Forelimb muscle (tissue), 1 donor: ENCODE measurements at regions not wholly inside any gene's neighbourhood (a gene's known extent, or its start where the extent isn't known, plus 50 kb on each side); places are given as distances from the start of the nearest gene placed in this dataset.
A peak's percentile ranks its signal among the peaks of the same experiment; 100 is the strongest.
"Not testable (repeated sequence)": the region's sequence is repeated elsewhere in the genome, so short reads cannot be mapped to it uniquely, and the experiment has no call there.

Experiments used
- DNase-seq: peaks from one replicate; pipeline ENCODE4 v3.0.0-alpha.2; 2013; ENCODE audit warnings: low read depth

DNA sequence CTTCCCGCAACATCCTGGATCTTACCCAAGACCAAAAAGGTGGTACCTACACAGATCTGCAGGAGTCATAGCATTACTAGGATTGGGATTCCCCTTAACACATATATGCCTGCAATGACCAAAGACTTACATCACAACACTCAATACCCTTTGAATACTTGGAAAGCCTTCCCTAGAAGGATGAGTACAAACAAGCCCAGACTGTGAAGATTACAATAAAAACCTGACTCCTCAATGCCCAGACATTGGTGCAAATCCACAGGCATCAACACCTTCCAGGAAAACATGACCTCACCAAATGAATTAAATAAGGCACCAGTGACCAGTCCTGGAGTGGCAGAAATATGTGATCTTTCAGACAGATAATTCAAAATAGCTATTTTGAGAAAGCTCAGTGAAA lies 326.8 kb downstream of the TBL1XR1 start:
- DNase-seq = no peak

DNA sequence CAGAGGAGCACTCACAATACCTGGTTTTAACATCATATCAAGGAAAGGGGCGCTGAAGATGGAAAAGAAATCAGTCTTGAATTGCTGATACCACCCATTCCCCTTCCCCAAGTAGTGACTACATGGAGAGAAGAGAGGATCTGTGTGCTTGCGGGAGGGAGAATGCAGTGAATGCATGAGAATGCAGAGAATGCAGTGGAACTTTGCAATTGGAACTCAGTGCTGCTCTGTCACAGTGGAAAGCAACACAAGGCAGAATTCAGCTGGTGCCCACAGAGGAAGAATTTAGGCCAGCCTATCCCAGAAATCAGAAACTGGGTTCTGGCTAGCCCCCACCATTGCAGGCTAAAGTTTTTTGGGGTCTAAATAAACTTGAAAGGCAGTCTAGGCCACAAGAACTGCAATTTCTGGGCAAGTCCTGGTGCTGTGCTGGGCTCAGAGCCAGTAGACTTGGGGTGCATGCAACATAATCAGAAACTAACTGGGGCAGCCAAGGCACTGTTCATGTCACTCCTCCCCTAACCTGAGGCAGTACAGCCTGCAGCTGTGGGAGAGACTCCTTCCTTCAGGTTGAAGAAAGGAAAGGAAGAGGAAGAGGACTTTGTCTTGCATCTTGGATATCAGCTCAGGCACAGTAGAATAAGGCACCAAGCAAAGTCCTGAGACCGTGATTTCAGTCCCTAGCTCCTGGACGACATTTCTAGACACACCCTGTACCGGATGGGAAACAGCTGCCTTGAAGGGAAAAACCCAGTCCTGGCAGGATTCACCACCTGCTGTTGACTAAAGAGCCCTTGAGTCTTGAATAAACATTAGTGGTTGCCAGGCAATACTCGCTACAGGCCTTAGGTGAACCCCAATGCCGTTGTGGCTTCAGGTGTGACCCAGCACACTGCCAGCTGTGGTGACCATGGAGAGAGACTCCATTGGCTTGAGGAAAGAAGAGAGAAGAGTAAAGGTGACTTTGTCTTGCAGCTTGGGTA lies 329.3 kb downstream of the TBL1XR1 start:
- DNase-seq = no peak

DNA sequence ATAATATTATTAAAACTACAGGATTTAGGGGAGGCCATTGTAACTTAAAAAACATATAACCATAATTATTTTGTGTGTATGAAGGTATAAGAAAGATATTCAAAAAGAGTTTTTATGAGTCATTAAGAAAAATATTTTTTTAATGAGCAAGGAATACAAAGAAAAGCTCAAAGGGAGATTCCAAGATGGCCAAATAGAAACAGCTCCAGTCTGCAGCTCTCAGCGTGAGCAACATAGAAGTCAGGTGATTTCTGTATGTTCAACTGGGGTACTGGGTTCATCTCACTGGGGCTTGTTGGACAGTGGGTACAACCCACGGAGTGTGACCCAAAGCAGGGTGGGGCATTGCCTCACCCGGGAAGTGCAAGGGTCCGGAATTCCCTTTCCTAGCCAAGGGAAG lies 336.1 kb downstream of the TBL1XR1 start:
- DNase-seq = no peak

DNA sequence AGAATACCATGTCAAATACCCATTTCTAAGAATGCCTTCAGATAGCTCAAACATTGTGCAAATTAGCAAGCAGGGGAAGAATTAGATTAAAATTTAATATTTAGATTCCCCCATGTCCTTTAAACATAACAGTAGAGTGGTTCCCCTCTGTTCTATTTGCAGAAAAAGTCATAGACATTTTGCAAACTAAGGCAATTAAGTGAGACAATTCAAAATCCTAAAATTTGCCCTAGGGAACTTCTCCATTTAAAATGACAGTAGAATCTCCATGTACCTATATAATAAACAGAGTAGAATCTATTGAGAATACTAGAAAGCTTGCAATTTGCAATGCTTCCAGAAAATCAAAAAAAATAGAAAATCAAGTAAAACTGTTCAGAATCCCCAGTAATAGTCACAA lies 340.6 kb downstream of the TBL1XR1 start:
- DNase-seq = no peak

DNA sequence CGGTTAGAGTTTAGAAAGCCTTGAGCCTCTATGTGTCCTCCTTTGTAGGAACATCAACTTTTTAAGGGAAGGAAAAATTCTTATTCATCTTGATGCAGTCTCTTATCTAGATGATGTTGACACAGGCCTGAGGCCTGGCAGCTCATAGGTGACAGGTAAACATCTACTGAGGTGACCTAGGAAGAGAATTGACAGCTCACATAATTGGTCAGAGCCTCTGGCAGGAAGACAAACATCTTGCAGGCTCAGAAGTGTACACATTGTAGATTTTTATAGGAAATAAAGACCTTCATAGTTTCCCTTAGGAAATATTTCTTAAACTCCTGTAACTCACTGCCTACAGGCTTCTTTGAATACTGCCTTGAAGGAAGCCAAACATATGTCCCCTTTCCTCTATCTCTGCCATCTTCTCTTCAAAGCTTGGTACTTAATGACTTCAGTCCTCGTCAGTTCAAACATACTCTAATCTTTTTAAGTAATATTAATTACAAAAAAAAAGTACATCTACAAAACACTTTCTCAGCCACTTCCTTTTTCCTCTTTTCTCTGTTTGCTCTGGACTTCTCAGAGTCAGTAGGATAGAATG lies 341.3 kb downstream of the TBL1XR1 start:
- DNase-seq = no peak

DNA sequence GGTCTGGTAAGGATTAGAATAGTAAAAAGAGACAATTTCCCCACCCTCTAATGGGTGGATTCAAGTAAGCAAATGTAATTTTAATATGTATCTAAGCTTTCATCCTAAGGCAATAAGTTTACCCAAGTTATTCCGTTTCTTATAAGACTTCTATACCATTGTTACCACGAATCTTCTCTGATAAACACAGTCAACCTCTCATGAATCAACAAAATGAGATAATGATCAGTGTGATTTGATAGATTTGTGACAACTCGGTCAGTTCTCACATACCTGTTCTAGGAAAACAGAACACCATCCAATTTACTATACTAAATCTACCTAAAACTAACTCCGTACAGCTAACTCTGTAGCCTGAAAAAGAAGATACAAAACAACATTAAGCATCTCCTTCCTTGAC lies 342.1 kb downstream of the TBL1XR1 start:
- DNase-seq = no peak

DNA sequence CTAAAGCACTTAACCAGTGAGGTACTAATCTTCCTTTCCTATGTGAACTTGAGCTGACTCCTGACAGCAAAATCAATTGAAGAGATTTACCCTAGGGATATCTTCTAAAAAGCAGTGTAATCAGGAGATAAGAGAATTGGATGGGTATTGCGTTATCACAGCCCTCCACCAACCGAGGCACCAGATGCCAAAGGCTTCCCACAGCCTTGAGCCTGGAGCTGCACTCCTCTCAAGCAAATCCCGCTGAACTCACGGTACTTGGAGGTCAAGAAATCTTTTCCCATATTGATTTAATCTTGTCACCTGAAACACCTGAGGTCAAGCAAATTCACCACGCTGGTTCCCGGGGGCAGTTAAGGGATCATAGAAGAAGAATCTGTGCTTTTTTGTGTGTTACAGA lies 346.8 kb downstream of the TBL1XR1 start:
- DNase-seq = no peak

DNA sequence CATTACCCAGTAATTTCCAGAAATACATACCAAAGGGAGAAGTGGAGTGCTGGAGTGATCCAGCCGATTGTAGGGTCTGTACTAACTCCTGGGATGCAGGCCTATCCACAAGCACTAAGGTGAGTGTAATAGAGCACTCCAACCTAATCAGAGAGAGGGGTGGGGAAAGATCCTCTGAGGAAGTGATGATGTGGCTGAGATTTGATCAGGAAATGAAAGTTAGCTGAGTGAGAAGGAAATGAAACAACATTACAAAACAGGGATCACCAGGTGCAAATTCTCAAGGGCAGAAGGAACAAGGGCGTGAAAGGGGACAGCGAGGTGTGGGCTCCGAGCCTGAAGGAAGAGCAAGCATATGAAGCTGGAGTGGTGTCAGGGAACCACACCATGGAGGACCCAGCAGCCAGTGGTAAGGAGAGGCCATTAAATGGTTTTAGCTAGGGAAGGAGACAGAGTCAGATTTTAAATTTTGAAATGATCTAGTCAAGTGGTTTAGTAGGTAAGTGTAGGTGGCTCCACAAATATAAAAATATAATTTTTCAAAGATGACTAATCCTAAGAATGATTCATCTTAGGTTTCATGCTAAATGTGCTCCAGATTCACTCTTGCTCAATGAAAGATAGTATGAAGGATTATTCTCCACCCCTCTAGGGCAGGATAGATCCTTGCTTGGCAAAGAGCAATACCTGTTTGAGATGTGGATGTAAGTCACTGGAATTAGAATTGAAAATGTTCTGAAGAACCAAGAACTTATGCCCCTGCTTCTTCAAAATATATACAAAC lies 348.7 kb downstream of the TBL1XR1 start:
- DNase-seq = no peak

DNA sequence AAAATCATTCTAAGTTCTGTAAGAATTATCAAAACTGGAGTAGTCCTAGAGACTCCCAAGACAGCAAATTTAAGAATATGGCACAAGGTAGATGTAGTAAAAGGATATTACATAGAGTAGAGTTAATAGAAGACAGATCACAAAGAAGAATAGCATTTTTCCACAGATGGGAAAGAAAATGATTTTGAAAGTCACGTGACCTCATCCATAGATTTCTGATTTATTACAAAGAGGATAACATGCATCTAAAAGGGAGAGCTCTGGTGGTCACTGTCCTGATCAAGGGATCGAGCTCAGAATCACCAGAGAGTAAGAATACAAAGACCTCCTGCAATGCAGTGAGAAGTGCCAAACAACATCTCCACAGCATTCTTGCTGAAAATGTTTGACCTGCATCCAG lies 354.4 kb downstream of the TBL1XR1 start:
- DNase-seq = no peak

DNA sequence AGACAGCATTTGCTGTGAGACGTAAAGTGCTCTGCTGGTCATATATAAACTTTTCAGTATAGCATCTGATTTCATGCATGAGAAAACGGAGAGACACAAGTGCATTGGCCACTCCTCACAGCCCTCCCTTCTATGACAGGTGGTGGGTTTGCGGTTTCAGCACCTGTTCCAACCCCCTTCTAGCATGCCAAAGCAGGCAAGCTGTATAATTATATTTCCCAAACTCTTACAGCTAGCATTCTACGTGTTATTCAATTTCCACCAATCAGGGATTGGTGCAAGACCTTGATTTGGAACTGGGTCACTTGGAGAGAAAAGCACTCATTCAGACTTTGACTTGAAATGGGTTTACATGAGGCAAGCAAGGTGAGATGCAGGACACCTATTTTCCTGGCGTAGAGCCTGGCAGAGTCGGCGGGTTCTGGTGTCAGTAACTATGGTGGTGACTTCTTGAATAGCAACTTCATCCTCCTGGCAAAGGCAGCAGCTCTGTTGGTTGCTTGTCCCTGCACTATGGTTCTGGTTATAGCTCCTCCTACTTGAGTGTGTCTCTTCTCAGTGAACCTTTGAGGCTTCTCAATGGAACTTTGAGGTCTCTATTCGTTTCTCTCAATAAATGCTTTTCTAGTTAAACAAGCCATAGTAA lies 356.5 kb downstream of the TBL1XR1 start:
- no peak for DNase-seq

DNA sequence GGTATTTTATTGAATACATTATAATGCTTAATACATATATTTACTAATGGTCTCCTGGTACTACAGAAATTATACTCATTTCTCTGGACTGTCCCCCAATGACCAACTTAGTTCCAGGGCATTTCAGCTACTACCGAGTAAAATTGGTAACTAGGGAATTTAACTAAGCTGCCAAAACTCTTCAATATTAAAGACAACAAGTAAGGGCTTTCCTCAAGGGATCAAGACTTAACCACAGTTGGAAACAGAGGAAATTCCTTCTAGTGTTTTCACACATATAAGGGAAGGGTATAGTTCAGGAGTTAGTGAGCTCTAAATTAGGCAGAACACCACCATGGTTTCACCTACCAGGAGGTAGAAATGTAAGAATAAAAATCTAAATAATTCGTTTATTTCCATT lies 357.4 kb downstream of the TBL1XR1 start:
- DNase-seq = no peak

DNA sequence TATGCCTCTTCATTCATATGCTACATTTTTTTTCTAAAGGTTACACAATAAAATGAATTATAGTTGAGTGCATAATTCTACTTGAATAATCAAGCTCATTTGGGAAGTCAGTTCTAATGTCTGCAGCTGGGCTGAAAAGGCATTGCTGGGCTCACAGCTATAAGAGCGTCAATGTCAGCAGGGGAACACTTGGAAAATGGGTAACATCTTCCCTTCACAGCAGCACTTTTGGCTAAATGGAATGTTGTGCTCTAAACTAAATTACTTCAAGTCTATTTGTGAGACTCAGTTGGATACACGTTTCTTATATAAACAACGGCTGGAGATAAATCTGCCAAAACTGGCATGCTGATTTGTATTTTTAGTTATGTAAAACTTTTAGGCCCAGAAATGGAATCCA lies 357.8 kb downstream of the TBL1XR1 start:
- DNase-seq = no peak

DNA sequence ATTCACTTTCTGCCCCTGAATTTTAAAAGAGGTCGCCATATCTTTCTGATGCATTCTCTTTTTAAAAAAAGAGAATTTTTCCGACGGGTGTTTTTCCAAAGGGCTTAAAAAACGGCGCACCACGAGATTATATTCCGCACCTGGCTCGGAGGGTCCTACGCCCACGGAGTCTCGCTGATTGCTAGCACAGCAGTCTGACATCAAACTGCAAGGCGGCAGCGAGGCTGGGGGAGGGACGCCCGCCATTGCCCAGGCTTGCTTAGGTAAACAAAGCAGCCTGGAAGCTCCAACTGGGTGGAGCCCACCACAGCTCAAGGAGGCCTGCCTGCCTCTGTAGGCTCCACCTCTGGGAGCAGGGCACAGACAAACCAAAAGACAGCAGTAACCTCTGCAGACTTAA lies 370.0 kb downstream of the TBL1XR1 start:
- not testable (repeated sequence) for DNase-seq

DNA sequence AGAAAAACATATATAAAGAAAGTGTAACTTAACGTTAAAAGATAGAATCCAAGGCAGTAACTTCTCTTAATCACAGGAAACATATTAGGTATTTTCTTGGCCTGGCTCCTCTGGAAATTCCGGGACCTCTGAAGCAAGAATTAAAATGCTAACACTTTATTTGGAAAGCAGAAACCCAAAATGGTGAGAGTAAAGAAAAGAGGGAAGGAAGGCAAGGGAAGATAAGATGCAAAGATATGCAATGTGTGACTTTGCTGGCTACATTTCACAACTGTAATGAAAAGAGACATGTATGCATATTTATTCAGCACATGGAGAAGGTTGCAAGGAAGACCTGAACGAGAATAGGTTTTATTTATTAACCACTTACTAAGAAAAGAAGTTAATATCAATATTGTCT lies 372.5 kb downstream of the TBL1XR1 start:
- no peak for DNase-seq

DNA sequence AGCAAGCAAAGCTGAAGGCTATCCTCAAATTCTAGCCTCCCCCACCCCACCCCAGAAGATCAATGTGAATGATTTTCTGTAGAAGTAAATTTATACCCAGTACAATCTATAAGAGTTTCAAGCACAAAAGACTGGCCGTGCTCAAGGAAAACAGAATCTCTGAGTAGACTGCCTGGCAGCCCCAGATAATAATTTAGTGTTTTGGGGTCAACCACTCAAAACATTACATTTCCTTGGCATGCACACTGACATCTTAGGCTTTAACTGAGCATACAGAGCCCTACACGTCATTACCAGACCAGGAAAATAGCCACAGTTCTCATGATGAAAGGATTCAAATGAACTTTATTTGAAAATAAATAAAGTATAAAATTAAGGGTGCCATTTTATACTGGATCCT lies 376.5 kb downstream of the TBL1XR1 start:
- no peak for DNase-seq

DNA sequence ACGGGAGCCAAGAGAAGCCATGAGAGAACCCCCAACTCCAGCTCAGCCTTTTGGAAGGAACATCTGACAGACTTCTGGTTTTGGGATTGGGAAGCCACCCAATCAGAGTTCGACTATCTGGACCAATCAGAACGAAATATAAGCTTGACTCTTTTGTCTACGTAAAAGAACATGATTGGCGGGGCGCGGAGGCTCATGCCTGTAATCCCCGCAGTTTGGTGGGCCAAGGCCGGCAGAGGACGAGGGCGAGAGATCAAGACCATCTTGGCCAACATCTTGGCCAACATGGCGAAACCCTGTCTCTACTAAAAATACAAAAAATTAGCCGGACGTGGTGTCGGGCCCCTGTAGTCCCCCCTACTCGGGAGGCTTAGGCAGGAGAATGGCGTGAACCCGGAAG lies 380.3 kb downstream of the TBL1XR1 start:
- no peak for DNase-seq

DNA sequence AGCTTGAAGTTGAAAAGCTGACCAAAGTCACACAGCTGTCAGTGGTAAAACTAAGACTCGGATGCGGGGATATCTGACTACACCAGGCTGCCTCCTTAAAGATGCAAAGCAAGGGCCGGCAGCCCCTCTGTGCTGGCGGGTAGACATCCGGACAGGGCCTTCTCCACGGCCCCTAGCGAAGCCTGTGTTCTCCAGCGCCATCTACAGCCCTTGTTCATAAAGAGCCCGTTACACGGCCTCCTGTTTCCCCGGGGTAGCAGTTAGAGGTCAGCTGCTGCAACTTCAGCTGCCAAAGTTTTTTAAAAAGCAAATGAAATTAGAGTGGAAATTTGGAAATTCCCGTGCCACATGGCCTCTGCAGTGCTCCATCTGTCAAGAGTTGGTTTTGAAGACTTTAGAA lies 383.0 kb downstream of the TBL1XR1 start:
- peak; percentile 34 for DNase-seq

DNA sequence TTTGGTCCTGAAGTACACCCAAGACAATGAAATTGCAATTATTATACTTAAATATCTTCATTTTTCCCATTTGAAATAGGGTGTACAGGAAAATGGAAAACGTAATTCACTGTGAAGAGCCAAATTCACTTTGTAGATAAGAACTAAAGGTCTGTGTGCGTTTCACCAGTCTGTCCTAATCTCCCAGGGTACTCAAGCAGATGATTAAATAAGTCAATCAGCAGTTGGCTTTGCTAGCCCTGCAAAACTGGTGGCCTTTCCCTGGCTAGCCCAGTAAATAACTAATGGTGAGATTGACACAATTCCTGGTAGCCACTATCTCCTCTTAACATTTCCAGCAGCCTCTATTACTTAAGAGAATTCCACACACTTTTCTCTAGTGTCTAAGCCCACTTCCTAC lies 389.3 kb downstream of the TBL1XR1 start:
- DNase-seq = no peak

DNA sequence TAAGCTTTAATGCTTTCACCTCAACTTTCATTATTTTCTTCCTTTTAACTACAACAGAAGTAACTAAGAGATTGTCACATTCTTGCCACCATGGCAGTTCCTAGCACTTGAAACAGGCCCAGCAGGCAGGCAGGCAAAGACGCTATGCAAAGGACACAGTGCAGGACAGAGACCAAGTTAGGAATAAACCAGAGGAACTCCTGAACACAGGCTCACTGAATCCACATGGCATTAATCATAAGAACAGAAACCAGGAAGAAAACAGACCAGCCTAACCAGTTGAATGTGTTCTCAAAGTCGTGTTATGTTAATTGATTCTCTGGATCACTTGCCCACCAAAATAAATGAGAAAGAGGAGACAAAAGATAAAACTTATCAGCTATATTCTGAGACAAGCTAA lies 397.6 kb downstream of the TBL1XR1 start:
- no peak for DNase-seq

DNA sequence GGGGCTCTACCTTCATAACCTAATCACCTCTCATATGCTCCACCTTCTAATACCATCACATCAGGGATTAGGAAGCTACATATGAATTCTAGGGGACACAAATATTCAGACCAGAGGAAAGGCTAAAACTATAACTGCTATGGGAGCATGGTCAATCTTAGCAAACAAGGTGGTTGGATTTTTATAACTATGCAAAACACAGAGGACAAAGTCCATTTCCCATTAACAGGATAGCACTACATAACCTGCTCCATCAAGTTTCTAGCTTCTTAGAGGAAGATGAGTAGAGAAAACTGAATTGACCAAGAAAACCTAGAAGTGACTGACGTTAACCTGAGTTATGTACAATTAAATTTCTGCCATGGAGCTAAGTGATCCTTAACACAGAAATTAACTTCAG lies 398.6 kb downstream of the TBL1XR1 start:
- DNase-seq = no peak

DNA sequence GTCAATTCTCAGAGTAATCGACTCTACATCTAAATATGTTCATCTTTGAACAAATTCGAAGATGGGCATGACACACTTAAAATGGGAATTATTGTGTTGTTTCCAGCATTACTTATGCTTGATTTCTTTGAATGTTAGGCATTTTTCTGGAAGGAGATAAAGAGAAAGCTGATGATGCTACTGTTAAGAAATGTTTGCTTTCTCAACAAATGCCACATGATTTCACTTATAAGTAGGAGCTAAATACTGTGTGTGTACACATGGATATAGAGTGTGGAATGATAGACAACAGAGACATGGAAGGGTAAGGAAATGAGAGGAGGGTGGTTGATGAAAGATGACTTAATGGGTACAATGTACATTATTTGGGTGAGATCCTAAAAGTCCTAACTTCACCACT lies 400.9 kb downstream of the TBL1XR1 start:
- DNase-seq = no peak

DNA sequence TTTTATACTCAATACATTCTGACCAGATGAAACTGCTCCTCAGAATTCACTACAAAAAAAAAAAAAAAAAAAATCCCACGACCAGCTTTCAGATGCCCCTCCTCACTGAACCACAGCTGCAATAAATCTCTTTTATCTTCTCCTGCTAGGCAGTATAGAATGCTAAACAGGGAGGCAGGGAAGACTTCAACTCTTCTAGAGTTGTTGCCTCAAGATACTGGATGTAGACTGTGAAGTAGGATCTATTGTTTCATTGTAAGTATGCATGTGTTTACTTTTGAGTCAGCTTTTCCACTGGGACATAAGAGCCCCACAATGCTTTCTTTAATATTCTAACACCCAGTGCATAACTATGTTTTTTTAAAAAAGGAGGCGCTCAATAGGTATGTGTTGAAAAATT lies 401.4 kb downstream of the TBL1XR1 start:
- no peak for DNase-seq
